NCI-H748 (cell line): ENCODE measurements at regions not wholly inside any gene's neighbourhood (a gene's known extent, or its start where the extent isn't known, plus 50 kb on each side); places are given as distances from the start of the nearest gene placed in this dataset.
"Not testable (repeated sequence)": the region's sequence is repeated elsewhere in the genome, so short reads cannot be mapped to it uniquely, and the experiment has no call there.

Experiments used
- DNase-seq: peaks from one replicate; lab custom pipeline; 2025; ENCODE audit not compliant: unreplicated experiment; lab: John Stamatoyannopoulos, UW

DNA sequence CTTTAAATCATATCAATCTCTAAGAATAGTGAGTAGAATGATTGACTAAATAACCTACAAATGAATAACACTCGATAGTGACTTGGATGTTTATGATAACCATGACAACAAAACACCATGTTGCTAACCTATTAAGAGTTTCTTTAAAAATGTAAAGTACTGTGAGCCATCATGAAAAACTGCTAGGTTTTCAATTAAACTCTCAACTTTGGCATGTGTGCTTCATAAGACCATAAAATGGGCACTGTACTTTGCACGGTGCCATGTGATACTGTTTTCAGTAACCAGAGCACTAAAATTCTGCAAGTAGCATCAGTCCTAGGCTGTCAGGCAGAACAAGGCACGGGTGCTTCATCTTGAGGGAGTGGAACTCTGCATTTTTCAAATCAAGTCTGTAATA is 96.2 kb upstream of the TRIM77 start:
- DNase-seq = no peak

DNA sequence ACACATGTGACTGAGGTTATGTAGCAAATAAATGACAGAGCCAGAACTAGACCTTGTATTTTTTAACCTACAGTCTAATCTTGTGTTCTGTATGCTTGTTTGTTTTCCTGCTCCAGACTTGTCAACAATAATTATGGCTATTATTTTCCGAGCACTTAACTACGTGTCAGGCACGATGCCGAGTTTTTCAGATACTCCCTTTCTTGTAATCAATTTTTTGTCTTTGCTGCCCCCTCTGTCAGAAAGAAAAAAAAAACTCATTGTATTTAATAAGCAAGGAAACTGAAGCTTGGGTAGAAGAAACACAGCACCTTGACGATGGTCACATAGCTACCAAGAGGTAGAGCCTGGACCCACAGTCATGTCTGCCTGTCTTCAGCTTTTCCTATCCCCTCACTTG is 95.7 kb upstream of the TRIM77 start:
- DNase-seq = not testable (repeated sequence)

DNA sequence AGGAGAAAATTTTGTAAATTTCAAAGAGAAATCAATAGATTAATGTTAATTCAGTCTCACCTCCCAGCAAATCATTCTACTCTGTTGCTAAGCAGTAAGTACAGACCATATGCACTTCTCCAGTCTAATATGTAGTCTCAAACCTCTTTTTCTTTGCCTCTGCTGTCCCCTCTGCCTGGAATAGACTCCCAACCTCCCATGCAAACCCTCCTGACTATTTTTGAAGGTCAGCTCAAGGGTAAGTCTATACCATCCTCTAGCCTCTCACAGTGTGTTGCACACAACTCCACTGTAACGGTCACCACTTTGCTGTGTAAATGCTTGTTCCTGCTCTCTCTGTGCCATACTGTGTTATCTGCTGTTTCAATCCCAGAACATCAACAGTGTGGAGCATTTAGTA is 94.5 kb upstream of the TRIM77 start:
- not testable (repeated sequence) for DNase-seq

DNA sequence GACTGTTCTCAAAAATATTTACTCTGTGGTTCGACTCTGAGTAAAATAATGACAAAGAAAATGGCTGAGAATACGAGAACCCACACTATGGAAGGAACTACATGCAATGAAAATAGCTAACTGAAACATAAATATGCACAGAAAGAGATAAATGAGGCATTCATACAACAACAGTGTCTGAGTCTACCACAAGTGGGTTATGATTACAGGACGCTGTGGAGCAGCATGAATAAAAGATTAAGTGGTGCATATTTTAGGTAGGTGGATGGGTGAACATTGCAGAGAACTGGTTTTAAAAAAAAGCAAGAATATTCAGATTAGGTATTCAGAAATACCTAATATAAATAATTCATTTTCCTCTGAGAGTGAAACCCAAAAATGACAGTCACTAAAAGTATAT is 93.9 kb upstream of the TRIM77 start:
- not testable (repeated sequence) for DNase-seq

DNA sequence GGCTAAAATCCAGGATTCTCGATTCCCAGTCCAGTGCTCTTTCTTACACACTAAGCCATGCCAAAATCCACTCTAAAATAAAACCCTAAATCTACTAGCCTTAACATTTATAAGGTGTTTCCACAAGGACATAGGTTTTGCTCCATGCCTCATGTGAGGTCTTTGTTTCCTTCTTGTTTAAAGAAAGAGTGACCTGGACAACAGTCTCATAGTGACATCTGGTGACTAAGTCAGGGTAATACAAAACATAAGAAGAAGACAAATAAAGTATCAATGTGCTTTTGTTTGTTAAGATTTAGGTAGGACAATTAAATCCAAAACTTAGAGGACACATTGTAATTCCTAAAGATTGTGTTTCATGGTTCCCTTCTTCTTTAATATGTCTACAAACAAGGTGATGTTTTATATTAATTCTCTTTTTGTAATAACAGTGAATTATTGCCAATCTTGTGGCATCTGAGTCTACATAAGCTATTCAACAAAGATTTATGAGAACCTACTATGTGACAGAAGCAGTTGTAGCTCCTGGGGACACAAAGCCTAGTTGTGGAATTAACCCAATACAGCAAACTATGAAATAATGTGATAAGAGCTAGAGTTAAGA is 93.0 kb upstream of the TRIM77 start:
- not testable (repeated sequence) for DNase-seq

DNA sequence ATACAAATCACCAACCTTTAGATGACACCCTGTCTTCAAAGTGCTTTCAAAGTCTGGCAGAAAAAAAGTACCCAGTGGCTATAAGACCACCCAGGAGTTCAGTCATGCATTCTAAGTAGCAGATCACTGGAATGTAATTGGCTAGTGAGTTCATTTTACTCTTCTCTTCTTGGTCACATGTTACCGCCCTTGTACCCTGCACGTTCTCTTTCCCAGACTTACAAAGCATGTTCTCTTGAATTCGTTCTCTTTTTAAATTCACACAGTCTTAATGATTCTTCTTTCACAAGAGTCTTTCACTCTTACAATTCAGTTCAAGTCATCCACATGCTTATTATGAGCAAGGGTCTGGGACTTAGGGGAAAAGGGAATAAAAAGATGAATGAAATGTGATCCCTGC is 89.4 kb upstream of the TRIM77 start:
- DNase-seq = not testable (repeated sequence)

DNA sequence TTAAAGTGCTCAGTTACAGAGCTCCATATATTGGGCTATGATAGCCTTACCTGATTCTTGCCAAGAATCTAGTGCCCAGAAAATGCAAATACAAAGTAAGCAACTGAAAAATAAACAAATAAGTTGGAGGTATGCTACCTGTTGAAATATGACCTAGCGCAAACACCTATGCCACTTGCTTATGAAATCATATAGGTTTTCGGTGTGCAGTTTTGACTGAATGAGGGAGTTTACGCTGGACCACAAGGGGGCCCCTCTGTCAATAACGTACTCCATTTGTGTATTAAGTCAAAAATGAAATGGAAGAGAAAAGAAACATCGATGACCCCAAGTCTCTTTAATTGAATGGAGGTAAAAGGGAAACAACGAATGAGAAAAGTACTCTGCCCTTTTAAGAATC is 84.9 kb upstream of the TRIM77 start:
- DNase-seq = no peak

DNA sequence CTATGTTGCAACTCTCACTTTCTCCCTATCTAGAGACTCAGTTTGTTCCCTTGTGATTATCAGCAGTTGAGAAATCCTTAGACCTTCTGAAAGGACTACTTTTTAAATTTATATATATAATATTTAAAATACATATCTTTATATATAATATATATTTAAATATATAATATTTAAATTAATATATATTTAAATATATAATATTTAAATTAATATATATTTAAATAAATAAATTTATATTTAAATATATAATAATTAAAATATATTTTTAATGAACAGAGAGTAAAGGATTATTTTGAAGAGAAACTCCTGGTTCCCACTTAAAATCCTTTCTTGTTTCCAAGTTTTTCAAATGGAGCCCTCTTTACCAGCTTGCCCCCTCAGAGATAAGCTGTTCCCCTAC is 83.7 kb upstream of the TRIM77 start:
- DNase-seq = no peak

DNA sequence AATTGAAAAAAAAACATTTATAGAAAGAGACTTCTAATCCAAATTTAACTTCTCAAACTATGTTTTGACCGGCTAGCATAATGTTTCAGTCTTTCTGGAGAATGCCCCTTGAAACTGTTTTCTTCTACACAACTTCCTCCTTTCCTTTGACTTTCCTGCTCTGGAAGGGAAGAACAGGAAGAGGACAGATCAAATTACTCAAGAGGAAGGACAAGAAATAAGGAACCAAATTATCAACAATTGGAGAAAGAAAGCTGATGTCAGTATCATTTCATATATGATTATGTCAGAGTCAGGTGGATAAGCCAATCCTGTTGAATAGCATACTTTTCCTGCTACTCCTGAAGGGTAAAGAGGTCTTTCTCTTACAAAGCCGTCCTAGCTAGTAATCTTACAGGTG is 83.2 kb upstream of the TRIM77 start:
- not testable (repeated sequence) for DNase-seq

DNA sequence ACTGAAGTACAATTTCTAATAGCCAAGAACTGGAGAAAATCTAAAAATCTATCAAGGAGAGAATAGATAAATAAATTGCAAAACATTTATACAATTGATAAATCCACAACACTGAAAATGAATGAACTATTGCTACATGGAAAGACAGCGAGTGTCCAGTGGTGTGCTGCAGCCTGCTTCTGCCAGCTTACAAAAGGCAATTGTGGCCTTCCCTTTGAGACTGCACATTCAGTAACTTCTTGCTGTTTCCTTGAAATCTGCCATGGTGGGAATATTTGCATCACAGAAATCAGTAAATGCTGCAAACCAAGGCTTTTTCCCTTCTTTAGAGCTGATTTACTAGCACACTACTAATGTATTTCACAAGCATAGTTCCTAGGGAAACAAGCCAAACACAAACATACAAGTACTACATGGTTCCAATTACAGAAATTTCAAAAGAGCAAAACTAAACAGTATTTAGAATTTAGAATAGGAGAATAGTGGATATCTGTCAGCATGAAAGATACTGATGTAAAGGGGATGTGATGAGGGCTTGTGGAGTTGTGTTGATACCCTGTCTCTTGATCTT is 76.9 kb upstream of the TRIM77 start:
- no peak for DNase-seq

DNA sequence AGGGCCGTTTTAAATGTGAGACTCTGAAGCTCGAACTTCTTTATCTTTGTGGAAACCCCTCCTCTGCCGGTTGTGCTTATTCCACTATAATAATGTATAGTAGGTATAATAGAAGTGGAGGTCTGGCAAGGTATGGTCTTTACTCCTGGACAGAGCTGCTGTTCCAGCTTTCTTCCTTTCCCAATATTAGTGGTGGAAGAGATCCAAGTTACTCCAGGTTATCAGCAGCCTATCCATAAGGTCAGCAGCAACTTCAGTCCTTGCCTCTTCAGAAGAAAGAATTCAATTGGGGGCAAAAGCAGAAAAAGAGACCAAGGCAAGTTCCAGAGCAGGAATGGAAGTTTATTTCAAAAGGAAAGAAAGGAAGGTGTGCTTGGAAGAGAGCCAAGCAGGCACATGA is 69.3 kb upstream of the TRIM77 start:
- DNase-seq = not testable (repeated sequence)

DNA sequence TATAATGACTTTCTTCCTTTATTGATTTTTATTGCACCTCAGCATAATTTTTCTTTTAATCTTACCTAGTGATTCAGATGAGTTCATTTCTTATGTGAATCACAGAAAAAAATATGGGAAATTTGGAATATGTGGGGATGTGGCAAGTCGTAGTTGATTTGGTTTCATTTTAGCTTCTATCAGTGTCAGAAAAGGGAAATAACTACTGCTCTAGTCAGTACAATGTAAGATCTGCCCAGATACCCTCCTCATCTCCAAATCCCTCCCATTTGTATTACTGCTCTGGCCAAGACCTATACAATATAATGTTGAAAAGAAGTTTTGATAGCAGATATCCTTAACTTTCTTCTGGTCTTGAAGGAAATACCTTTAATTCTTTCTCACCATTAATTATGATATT is 61.9 kb upstream of the TRIM77 start:
- not testable (repeated sequence) for DNase-seq

DNA sequence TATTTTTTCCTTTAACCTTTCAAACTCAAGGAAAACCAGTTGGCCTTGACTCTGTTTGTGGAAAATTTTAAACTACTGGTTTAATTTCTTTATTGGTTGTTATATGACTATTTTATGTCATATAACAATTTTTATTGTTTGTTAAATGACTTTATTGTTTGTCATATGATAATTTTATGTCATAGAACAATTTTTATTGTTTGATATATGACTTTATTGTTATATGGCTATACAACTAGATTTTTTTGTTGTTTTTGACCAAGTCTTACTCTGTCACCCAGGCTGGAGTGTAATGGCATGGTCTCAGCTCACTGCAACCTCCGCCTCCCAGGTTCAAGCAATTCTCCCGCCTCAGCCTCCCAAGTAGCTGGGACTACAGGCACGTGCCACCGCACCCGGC is 61.1 kb upstream of the TRIM77 start:
- DNase-seq = not testable (repeated sequence)

DNA sequence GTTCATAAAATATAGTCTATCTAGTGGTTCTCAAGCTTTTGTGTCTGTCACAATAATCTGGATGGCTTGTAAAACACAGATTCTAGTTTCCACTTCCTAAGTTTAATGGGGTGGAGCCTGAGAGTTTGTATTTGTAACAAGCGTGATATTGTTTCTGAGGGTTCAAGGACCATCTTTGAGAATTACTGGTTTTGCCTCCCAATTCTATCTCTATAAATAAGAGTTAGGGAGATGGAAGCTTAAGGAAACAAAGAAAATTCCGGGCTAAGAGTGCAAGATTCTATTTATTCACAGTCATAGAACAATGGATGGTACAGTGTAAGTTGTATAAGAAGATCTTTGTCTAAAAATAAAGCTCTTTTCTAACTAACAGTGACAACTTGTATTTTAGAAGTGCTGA is 55.4 kb upstream of the TRIM77 start:
- not testable (repeated sequence) for DNase-seq

DNA sequence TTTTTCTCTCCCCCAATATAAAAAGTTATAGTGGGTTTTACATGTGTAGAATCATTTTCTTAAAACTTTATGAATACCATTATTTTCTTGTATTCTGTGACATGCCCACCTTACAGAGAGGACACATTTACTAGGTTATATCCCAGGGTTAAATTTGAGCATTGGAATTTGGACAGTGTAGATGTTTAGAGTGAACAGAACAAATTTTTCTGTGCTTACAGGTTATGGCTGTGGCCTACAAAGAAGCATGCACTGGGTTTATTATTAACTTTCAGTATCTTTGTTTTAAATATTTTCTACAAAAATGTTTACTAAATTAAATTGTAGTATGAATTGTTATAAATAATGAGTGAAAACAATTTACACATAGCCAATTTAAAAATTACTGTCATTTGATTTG is 51.3 kb upstream of the TRIM77 start:
- not testable (repeated sequence) for DNase-seq

DNA sequence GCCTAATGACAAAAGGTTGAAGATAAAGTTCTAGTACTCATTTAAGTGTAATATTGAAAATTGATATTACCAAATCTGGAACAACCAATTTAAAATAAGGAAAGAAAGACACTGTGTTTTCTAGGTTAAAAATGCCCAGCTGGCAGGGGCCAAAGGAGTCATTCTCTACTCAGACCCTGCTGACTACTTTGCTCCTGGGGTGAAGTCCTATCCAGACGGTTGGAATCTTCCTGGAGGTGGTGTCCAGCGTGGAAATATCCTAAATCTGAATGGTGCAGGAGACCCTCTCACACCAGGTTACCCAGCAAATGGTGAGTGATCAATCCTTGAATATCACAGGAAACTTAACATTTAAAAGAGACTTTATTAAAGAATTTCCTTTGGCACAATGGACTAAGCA is 50.7 kb upstream of the TRIM77 start:
- DNase-seq = not testable (repeated sequence)

DNA sequence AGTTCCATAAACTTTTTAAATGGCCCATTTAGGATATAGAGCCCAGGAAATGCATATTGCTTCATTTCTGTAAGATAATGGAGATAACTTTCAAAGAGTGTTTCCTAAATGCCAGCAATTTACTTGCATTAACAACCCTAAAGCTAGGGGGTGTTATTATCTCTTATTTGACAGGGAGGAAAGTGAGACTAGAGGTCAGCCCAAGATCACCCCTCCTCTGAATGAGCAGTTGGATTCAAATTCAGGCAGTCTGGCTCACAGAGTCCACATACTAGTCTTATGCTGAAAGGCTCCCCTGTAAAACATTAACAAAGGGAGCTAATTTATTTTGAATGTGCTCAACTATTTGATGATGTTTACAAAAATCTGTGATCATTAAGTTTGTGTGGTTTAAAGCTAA is 49.9 kb upstream of the TRIM77 start:
- DNase-seq = no peak
